Adrenal gland (tissue), 5 donors: ENCODE measurements at regions not wholly inside any gene's neighbourhood (a gene's known extent, or its start where the extent isn't known, plus 50 kb on each side); places are given as distances from the start of the nearest gene placed in this dataset.

ENCODE experiments used
- POLR2A ChIP-seq, 2 donors: fragments of 450-650 bp; IDR thresholded peaks; one replicate each; pipeline ENCODE4 v1.6.1; 2017; ENCODE audit warnings: antibody characterized with exemption in 2 of 2, mild to moderate bottlenecking in 2 of 2, moderate library complexity in 1 of 2
- TF ChIP-seq, protein P1 (sequence below), 6 experiments: fragments of 450-650 bp in 4 of 6; fragments of 200-600 bp in 2 of 6; sonication (generic) in 1 of 6; IDR thresholded peaks; 1 replicate in 5 of 6; 2 replicates in 1 of 6; pipeline versions ENCODE4 v1.5.1 to v1.8.0; 2016 to 2021; ENCODE audit warnings: antibody characterized with exemption in 6 of 6, mild to moderate bottlenecking in 2 of 6, moderate library complexity in 1 of 6
- donor health status: DM: no; HTN: no; CAD: no.

GRCh38 chr7:54888067-54888733, 129.2 kb upstream of the SEC61G start:
- TF ChIP-seq, protein P1, sequence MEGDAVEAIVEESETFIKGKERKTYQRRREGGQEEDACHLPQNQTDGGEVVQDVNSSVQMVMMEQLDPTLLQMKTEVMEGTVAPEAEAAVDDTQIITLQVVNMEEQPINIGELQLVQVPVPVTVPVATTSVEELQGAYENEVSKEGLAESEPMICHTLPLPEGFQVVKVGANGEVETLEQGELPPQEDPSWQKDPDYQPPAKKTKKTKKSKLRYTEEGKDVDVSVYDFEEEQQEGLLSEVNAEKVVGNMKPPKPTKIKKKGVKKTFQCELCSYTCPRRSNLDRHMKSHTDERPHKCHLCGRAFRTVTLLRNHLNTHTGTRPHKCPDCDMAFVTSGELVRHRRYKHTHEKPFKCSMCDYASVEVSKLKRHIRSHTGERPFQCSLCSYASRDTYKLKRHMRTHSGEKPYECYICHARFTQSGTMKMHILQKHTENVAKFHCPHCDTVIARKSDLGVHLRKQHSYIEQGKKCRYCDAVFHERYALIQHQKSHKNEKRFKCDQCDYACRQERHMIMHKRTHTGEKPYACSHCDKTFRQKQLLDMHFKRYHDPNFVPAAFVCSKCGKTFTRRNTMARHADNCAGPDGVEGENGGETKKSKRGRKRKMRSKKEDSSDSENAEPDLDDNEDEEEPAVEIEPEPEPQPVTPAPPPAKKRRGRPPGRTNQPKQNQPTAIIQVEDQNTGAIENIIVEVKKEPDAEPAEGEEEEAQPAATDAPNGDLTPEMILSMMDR (IDR thresholded peaks at IDR 0.05) = no peak
- peak in 1 of 2 donors; percentile 29 for TF ChIP-seq POLR2A (IDR thresholded peaks at IDR 0.05)
